A172 (cell line): ENCODE measurements at regions not wholly inside any gene's neighbourhood (a gene's known extent, or its start where the extent isn't known, plus 50 kb on each side); places are given as distances from the start of the nearest gene placed in this dataset.
"Not testable (repeated sequence)": the region's sequence is repeated elsewhere in the genome, so short reads cannot be mapped to it uniquely, and the experiment has no call there.

Experiments
- DNase-seq: peaks from one replicate; pipeline ENCODE4 v3.0.0-alpha.2; 2015; ENCODE audit warnings: low spot score

- not testable (repeated sequence) for DNase-seq
These were observed 97.6 kb downstream of the GPX5 start for GRCh38 chr6:28623242-28623641.

GRCh38 chr6:28626386-28626785 is 100.7 kb downstream of the GPX5 start:
- DNase-seq, result not testable (repeated sequence)

- no peak for DNase-seq
These were observed 106.7 kb downstream of the GPX5 start for GRCh38 chr6:28632326-28632851.

- no peak for DNase-seq
These were observed 107.9 kb downstream of the GPX5 start for GRCh38 chr6:28633445-28634215.

- DNase-seq, result no peak
These were observed 108.7 kb downstream of the GPX5 start for GRCh38 chr6:28634411-28634760.

GRCh38 chr6:28634761-28635546 is 109.3 kb downstream of the GPX5 start:
- peak; percentile 25 for DNase-seq

GRCh38 chr6:28635547-28636158 is 110.0 kb downstream of the GPX5 start:
- no peak for DNase-seq

- DNase-seq, result no peak
These were observed 113.2 kb downstream of the GPX5 start for GRCh38 chr6:28638787-28639430.

GRCh38 chr6:28639445-28640290 is 114.0 kb downstream of the GPX5 start:
- DNase-seq, result not testable (repeated sequence)

- DNase-seq, result peak; percentile 89
These were observed 117.5 kb downstream of the GPX5 start for GRCh38 chr6:28643017-28643740.

GRCh38 chr6:28646650-28647049 is 121.0 kb downstream of the GPX5 start:
- no peak for DNase-seq

GRCh38 chr6:28648035-28648877 is 122.6 kb downstream of the GPX5 start:
- peak; percentile 82 for DNase-seq

- no peak for DNase-seq
These were observed 123.2 kb downstream of the GPX5 start for GRCh38 chr6:28648878-28649375.

GRCh38 chr6:28651161-28651560 is 125.5 kb downstream of the GPX5 start:
- DNase-seq, result no peak

GRCh38 chr6:28653876-28654275 is 128.2 kb downstream of the GPX5 start:
- no peak for DNase-seq

GRCh38 chr6:28655164-28655563 is 129.5 kb downstream of the GPX5 start:
- DNase-seq, result no peak

GRCh38 chr6:28656715-28657114 is 131.0 kb downstream of the GPX5 start:
- DNase-seq, result no peak

GRCh38 chr6:28657381-28657768 is 131.7 kb downstream of the GPX5 start:
- DNase-seq, result no peak

- peak; percentile 59 for DNase-seq
These were observed 132.2 kb downstream of the GPX5 start for GRCh38 chr6:28657769-28658465.
